ENCODE measurements at regions not wholly inside any gene's neighbourhood (a gene's known extent, or its start where the extent isn't known, plus 50 kb on each side); places are given as distances from the start of the nearest gene placed in this dataset.

DNA sequence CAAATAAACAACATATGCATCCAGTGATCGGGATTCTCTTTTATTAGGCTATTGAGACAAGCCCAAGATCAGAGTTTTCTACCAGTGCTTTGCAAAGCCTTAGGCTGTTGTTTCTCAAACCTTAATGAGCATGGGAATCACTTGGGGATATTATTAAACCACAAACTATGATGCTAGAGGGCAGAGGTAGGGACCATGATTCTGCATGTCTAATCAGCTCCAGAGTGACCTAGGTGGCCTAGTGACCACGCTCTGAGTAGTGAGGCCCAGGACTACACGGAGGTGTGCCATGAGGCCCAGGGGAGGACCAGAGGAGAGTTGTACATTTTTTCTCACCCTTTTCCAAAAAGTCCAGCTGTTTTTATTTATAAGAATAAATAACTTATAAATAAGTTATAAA, 298.5 kb upstream of the TLE4 start:
- no peak for DNase-seq
- Mint-ChIP-seq H3K4me1 (no peaks in the 10 kb centered on the region), H3K27me3 (no peaks in the 10 kb centered on the region), H3K27ac (no peak overlapping the region), H3K4me3 (no peak overlapping the region), H3K9me3 (no peaks in the 10 kb centered on the region), H3K36me3 (no peaks in the 10 kb centered on the region)
- CTCF ChIA-PET: no interaction called here

DNA sequence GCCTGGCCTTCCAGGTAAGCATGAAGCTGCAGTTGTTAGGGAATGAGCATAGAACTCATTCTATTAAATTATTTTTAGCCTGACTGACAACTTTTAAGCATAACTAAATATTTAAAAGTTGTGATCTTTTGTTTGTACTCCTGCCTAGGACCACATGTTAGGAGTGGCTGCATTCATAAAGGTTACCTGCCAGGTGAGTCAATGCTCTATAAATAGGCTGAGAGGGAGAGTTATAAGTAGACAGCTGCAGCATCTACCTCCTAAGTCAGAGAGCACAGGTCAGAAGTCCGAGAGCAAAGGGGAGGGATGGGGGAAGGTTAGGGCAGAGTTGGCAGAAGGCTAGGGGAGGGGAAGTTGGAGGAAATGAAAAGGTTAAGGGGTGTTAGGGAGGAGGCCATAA, 292.4 kb upstream of the TLE4 start:
- no peaks in the 10 kb centered on the region for H3K36me3 Mint-ChIP-seq
- CTCF ChIA-PET: no interaction called here

DNA sequence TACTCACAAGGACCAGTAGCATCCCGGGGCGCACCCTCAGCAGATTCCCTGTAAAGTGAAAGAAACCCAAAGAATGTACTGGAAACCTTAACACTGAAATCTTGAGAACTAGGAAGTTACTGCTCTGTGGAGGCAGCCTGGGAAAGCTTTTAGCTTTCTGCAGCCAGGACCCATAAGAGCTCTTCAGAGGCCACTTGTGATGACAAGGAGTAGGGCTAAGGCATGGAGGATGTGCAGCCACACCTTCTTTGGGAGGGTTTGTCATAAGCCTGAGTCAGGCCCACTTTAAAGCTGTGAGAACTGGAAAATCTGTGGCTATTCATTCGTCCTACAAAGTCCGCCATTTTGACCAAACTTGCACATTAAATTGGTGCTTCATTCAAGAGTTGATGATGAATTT, 291.1 kb upstream of the TLE4 start:
- CTCF ChIA-PET: no interaction called here
- Mint-ChIP-seq H3K27me3 (no peaks in the 10 kb centered on the region), H3K4me1 (no peaks in the 10 kb centered on the region), H3K9me3 (no peaks in the 10 kb centered on the region), H3K4me3 (no peak overlapping the region), H3K36me3 (no peaks in the 10 kb centered on the region), H3K27ac (no peak overlapping the region)
- no peak for DNase-seq

More for the DNA sequence above, 292.4 kb upstream of the TLE4 start:
- Mint-ChIP-seq H3K27me3 (no peaks in the 10 kb centered on the region), H3K9me3 (no peaks in the 10 kb centered on the region), H3K4me1 (no peaks in the 10 kb centered on the region), H3K4me3 (no peak overlapping the region), H3K27ac (no peak overlapping the region)
- DNase-seq: no peak

DNA sequence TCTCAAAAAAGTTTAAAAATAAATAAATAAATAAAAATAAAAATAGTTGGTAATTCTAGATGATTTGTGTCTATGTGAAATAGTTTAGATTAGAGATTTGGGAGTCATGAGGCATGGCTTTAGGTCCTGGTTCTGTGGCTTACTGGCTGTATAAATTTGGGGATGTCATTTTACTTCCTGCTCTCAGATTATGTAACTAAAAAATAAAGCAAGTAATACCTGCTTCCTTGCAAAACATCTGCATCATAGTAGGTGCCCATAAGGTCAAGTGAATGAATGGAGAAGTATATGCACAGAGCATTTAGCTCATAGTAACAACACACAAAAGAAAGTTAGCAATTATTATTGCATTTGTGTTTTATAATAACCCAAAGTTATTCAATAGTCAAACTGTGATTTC, 287.7 kb upstream of the TLE4 start:
- H3K4me1 Mint-ChIP-seq: no peaks in the 10 kb centered on the region
- CTCF ChIA-PET: no interaction called here
- H3K9me3 Mint-ChIP-seq: no peaks in the 10 kb centered on the region
- H3K27me3 Mint-ChIP-seq: no peaks in the 10 kb centered on the region
- no peaks in the 10 kb centered on the region for H3K36me3 Mint-ChIP-seq
- H3K27ac Mint-ChIP-seq: no peak overlapping the region
- H3K4me3 Mint-ChIP-seq: no peak overlapping the region
- DNase-seq: no peak

DNA sequence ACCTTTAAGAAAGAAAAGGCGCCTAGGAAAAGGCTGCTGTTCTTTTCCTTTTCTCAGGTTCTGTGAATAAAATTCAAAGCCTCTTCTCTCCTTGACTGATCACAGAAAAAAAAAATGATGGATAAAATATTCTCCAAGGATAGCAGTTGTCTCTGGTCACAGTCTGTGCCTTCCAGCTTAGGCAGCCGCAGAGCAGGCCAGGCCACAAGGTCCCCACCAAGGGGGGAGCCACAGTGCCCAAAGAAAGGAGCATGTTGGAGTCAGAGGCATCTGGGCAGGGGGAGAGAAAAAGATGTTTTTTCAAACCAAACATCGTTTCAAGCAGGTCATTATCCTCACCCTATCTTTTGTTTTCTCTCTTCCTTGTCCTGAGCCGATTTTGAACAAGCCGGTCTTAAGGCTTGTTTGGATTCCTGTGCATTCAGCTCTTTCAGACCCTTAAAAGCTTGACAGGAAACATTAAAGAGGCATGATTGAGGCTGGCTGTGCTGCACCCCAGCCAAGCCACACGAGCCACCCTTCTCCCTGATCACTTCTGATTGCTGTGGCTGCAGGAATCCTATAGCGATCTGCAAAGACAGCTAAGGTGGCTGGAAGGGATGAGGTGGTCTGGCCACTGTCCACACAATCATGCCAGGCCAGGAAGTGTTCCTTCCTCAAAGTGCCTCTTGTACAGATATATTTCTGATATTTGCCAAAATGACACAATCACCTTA, 284.6 kb upstream of the TLE4 start:
- CTCF ChIA-PET: no interaction called here
- Mint-ChIP-seq H3K9me3 (no peaks in the 10 kb centered on the region), H3K36me3 (no peaks in the 10 kb centered on the region), H3K4me1 (no peaks in the 10 kb centered on the region), H3K27me3 (no peaks in the 10 kb centered on the region), H3K27ac (no peak overlapping the region), H3K4me3 (no peak overlapping the region)
- DNase-seq: no peak

DNA sequence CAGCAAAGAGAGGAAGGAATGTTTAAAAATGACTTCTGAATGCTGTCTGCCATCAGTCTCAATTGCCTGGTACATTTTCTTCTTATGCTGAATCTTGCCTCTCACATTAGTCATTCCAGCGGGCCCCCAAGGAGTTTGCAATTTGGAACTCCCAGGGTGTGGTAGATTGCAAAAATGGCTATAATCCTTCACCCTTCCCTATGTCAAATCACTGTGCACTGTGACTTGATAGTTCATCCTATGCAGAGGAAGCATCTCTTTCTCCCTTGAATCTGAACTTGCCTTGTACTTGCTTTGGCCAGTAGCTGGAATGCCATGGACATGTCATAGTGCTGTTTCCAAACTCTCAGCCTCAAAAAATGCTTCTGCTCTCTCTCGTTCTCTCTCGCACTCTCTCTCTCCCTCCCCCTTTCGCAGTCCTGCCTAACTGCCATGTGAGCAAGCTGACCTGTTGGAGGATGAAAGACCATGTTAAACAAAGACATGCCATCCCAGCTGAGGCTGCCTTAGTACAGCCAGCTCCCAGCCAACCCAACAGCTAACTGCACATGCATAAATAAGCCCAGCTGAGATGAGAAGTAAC, 284.0 kb upstream of the TLE4 start:
- H3K36me3 Mint-ChIP-seq: no peaks in the 10 kb centered on the region
- no peak overlapping the region for H3K27ac Mint-ChIP-seq
- no peak for DNase-seq
- H3K27me3 Mint-ChIP-seq: no peaks in the 10 kb centered on the region
- CTCF ChIA-PET: no interaction called here
- H3K9me3 Mint-ChIP-seq: no peaks in the 10 kb centered on the region
- no peak overlapping the region for H3K4me3 Mint-ChIP-seq
- no peaks in the 10 kb centered on the region for H3K4me1 Mint-ChIP-seq

DNA sequence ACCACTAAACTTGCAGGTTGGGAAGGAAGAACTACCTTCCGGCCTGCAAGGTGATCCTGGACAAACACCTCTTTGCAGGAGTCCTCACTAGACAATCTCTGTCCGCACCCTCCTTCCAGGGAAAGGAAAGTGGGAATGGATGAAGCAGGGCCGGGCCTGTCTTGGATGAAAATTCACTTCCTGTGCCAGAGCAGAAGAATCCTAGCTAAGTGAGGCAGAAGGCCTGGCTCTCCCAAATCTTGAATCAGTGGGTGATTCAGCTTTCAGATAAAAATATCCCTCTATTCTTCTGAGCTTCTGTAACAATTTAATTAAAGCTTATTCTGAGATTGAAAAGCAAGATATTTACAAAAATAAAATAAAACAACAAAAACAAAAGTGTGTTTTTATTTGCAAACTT, 281.9 kb upstream of the TLE4 start:
- Mint-ChIP-seq H3K9me3 (no peaks in the 10 kb centered on the region), H3K4me1 (no peaks in the 10 kb centered on the region), H3K36me3 (no peaks in the 10 kb centered on the region), H3K27ac (no peak overlapping the region), H3K27me3 (no peaks in the 10 kb centered on the region), H3K4me3 (no peak overlapping the region)
- DNase-seq: no peak
- CTCF ChIA-PET: no interaction called here

DNA sequence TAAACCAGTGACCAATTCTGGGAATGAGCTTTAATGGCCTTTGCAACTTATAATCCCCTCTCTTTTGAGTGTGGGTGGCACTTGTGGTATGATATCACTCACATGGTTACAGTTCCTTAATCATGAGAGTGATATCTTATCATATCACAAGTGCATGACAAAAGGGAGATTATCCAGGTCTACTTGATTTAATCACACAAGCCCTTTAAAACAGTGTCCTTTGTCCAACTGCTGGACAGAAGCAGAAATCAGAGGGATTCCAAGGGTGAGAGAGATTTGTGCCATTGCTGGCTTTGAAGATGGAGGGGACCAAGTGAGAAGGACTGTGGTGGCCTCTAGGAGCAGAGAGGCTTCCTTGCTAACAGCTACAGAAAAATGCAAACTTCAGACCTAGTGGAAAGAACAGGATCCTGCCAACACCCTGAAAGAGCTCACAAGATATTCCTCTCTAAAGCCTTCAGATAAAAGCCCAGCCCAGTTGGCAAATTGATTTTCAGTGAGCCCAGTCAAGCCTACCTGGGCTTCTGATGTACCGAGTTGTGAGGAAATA, 279.0 kb upstream of the TLE4 start:
- no peak for DNase-seq
- Mint-ChIP-seq H3K36me3 (no peaks in the 10 kb centered on the region), H3K9me3 (no peaks in the 10 kb centered on the region), H3K4me1 (no peaks in the 10 kb centered on the region), H3K27ac (no peak overlapping the region), H3K27me3 (no peaks in the 10 kb centered on the region), H3K4me3 (no peak overlapping the region)
- CTCF ChIA-PET: interaction anchor here (1.4 kb wide), 1 partner anchor 11 kb away, joined by 3 read pairs; no protein-coding TSS in a partner anchor

DNA sequence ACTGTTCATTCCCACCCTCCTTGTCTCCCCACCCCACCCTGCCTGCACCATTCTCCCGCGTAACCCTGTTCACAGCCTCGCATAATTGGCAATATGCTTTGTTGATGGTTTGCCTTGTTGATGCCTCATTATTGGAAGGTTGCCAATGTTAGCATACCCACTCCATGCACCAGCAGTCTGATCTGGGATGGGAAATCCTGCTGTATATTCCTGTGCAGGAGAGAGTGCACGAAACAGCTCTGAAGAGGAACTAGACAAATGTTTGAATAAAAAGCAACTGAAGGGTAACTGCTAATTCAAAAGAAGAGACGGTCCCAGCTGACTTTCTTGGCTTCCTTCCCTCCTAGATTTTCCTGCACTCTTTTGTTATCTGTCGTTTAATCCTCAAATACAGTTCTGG, 271.7 kb upstream of the TLE4 start:
- no peak for DNase-seq
- Mint-ChIP-seq H3K9me3 (no peaks in the 10 kb centered on the region), H3K27me3 (no peaks in the 10 kb centered on the region), H3K27ac (no peak overlapping the region), H3K36me3 (no peaks in the 10 kb centered on the region), H3K4me1 (no peaks in the 10 kb centered on the region), H3K4me3 (no peak overlapping the region)
- CTCF ChIA-PET: interaction anchor here (0.8 kb wide), 1 partner anchor 31 kb away, joined by 3 read pairs; no protein-coding TSS in a partner anchor

DNA sequence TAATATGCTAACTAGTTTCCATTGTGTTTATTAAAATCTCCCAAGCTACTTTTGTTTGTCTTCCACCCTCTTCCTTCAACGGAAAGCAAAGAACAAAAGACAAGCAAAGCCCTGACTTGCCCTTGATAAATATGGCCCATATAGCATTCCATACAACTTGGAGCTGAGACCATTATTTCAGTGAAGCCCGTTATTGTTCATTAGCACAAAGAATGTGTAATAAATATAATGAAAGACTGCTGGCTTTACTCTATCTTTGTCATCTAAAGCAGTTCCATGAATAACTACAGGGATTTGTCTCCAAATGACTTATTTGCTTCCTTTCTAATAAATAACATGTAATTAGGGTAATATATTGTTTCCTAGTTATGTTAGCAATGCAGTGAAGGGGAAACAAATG, 270.7 kb upstream of the TLE4 start:
- Mint-ChIP-seq H3K36me3 (no peaks in the 10 kb centered on the region), H3K4me1 (no peaks in the 10 kb centered on the region), H3K9me3 (no peaks in the 10 kb centered on the region), H3K4me3 (no peak overlapping the region), H3K27ac (no peak overlapping the region), H3K27me3 (no peaks in the 10 kb centered on the region)
- CTCF ChIA-PET: no interaction called here
- DNase-seq: no peak

DNA sequence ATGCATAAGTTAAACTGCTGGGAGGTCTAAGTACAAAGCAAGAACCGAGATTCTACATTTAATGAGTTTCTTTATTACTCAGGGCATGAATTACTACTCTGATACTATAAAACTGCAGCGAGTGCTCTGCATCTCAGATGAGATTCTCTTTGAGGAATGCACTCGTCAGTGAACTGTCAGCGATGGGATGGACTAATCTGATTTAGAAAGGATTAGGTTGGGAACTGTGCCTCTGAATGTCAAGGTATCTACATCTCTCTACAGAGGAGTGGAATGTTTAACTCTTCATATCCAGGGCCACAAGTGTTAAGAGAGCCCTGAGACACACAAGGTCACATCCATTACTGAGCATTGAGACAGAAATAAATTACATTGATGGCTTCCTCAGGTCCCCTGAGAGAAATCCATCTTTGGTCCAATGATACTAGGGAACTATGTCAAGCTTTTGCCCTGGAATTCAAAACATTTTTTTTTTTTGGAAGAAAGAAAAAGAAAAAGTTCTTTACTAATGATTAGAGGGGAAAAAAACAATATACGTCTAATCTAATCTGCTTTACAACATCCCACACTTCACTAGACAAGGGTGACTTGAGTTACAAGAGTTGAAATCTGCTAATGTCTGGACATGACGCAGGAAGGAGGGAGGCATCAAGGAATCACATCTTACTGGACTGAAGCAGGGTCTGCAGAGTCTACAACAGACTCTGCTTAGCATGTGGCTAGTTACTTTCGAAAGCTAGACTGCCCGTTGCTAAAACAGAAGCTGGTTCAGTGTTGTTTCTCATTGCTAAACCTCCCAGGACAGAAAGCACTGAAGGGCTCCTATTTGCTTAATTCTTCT, 270.0 kb upstream of the TLE4 start:
- no peak for DNase-seq
- Mint-ChIP-seq H3K27ac (no peak overlapping the region), H3K4me1 (no peaks in the 10 kb centered on the region), H3K36me3 (no peaks in the 10 kb centered on the region), H3K9me3 (no peaks in the 10 kb centered on the region), H3K4me3 (no peak overlapping the region), H3K27me3 (no peaks in the 10 kb centered on the region)
- CTCF ChIA-PET: no interaction called here

DNA sequence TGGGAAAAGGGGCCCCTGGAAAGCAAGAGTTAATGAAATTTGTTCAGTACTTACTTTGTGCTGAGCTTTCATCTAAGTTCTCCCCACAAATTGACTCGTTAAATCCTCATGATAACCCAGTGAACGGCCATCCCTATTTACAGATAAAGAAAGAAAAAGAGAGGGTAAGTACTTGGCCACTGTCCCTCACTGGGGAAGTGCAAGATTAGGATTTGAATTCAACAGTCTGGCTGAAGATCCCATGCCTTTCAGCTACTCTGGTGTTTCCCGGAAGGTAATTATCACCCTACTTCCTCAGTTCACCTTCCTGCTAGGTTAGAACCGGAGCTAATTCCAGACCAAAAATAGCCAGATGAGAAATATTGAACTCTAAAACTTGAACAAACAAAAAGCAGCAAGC, 269.2 kb upstream of the TLE4 start:
- Mint-ChIP-seq H3K9me3 (no peaks in the 10 kb centered on the region), H3K4me3 (no peak overlapping the region), H3K27me3 (no peaks in the 10 kb centered on the region), H3K4me1 (no peaks in the 10 kb centered on the region), H3K27ac (no peak overlapping the region), H3K36me3 (no peaks in the 10 kb centered on the region)
- no peak for DNase-seq
- CTCF ChIA-PET: no interaction called here

DNA sequence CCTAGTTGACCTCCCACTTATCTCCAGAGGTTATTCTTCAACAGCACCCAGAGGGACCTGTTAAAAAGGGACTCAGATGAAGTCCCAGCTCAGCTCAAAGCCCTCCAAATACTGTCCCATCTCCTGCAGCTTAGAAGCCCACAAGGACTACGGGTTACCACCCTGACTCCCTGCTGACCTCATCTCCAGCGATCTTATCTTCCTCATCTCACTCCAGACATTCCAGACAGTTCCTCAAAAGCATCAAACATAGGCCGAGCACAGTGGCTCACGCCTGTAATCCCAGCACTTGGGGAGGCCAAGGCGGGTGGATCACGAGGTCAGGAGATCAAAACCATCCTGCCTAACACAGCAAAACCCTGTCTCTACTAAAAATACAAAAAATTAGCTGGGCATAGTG, 263.8 kb upstream of the TLE4 start:
- CTCF ChIA-PET: no interaction called here
- no peak overlapping the region for H3K4me3 Mint-ChIP-seq
- no peaks in the 10 kb centered on the region for H3K4me1 Mint-ChIP-seq
- no peaks in the 10 kb centered on the region for H3K27me3 Mint-ChIP-seq
- no peaks in the 10 kb centered on the region for H3K9me3 Mint-ChIP-seq
- no peak for DNase-seq
- H3K27ac Mint-ChIP-seq: no peak overlapping the region
- no peaks in the 10 kb centered on the region for H3K36me3 Mint-ChIP-seq

DNA sequence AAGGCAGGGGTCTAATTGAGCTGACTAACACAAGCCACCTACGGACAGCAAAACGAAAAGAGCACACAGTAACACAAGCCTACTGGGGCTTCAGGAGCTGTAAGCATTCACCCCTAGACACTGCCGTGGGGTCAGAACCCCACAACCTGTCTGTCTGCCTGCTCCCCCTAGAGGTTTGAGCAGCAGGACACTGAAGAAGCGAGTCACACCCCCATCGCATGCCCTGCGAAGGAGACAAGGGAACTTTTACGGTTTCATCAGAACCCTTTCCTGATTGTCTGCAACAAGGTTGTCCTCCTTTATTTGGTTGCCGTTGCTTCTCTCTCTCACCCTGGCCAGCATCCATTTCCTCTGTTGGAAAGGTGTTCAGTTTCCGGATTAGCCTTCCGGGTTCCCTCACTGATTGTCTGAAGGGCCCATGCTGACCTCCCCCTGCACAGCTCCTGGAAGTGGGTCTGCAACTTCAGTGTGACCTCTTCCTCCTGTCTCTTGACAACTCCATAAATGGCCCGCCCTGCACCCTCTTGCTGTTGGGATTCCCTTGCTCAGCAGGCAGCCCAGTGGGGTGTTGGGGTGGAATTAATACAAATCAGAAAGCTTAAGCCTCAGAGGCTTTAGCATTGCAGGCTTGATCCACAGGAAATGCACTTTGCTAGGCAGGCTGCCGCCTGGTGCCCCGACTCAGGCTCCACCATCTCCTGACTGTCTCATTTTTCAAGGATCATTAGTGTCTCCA, 258.9 kb upstream of the TLE4 start:
- H3K36me3 Mint-ChIP-seq: no peaks in the 10 kb centered on the region
- no peak overlapping the region for H3K27ac Mint-ChIP-seq
- H3K4me3 Mint-ChIP-seq: no peak overlapping the region
- no peak for DNase-seq
- CTCF ChIA-PET: no interaction called here
- H3K4me1 Mint-ChIP-seq: no peaks in the 10 kb centered on the region
- H3K27me3 Mint-ChIP-seq: no peaks in the 10 kb centered on the region
- no peaks in the 10 kb centered on the region for H3K9me3 Mint-ChIP-seq

Data from activated naive CD4-positive, alpha-beta T cell treated with anti-CD3 and anti-CD28 coated beads, Interleukin-2, amount 10 ng/mL, durations not matched to agents 7 days and 5 days (primary cell).